ENCODE measurements at regions not wholly inside any gene's neighbourhood (a gene's known extent, or its start where the extent isn't known, plus 50 kb on each side); places are given as distances from the start of the nearest gene placed in this dataset.

DNA sequence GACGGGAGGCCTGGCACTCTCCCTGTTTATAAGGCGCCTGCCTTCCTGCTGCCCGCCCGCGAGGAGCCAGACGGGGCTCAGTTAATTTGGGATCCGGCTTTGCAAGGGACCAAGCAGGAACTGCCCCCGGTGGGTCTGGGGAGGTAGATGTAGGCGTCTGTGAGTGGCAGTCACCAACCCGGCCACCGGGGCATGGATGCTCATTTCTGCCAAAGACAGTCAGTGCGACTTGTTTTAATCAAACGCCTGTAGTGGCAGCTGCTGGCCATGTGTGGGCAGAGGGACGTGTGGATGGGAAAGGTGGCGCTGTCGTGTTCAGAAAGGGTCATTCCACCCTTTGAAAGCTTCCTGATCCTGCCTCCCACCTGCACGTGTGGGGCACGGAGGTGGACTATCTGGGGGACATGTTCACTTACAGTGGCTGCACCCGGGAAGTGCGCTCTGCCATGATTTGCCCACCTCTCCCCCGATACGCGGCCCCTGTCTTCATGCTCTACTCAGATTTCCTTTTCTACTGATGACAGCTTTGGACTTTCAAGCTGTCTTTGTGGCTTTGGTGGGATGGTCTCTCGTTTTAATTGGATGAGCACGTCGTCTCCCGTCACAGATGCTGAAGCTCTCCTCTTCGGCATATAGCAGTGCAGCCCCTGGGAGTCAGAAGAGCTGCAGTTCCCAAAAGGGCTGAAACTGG lies 60.3 kb upstream of the CIBAR2 start (continued):
- TF ChIP-seq, protein P1, sequence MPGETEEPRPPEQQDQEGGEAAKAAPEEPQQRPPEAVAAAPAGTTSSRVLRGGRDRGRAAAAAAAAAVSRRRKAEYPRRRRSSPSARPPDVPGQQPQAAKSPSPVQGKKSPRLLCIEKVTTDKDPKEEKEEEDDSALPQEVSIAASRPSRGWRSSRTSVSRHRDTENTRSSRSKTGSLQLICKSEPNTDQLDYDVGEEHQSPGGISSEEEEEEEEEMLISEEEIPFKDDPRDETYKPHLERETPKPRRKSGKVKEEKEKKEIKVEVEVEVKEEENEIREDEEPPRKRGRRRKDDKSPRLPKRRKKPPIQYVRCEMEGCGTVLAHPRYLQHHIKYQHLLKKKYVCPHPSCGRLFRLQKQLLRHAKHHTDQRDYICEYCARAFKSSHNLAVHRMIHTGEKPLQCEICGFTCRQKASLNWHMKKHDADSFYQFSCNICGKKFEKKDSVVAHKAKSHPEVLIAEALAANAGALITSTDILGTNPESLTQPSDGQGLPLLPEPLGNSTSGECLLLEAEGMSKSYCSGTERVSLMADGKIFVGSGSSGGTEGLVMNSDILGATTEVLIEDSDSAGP (CRISPR knock-in tag; IDR thresholded peaks at IDR 0.05; ENCODE audit: borderline replicate concordance): peak; percentile 59; the same call in 1 of the 2 replicates
- TF ChIP-seq ELF4 (CRISPR knock-in tag; IDR thresholded peaks at IDR 0.05; ENCODE audit: borderline replicate concordance): no peak
- TF ChIP-seq, protein P2, sequence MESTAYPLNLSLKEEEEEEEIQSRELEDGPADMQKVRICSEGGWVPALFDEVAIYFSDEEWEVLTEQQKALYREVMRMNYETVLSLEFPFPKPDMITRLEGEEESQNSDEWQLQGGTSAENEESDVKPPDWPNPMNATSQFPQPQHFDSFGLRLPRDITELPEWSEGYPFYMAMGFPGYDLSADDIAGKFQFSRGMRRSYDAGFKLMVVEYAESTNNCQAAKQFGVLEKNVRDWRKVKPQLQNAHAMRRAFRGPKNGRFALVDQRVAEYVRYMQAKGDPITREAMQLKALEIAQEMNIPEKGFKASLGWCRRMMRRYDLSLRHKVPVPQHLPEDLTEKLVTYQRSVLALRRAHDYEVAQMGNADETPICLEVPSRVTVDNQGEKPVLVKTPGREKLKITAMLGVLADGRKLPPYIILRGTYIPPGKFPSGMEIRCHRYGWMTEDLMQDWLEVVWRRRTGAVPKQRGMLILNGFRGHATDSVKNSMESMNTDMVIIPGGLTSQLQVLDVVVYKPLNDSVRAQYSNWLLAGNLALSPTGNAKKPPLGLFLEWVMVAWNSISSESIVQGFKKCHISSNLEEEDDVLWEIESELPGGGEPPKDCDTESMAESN (CRISPR knock-in tag; conservative IDR thresholded peaks at IDR 0.05): peak; percentile 48; the same call in 1 of the 2 replicates
- TF ChIP-seq, protein P3, sequence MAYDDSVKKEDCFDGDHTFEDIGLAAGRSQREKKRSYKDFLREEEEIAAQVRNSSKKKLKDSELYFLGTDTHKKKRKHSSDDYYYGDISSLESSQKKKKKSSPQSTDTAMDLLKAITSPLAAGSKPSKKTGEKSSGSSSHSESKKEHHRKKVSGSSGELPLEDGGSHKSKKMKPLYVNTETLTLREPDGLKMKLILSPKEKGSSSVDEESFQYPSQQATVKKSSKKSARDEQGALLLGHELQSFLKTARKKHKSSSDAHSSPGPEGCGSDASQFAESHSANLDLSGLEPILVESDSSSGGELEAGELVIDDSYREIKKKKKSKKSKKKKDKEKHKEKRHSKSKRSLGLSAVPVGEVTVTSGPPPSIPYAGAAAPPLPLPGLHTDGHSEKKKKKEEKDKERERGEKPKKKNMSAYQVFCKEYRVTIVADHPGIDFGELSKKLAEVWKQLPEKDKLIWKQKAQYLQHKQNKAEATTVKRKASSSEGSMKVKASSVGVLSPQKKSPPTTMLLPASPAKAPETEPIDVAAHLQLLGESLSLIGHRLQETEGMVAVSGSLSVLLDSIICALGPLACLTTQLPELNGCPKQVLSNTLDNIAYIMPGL (CRISPR knock-in tag; IDR thresholded peaks at IDR 0.05; ENCODE audit: borderline replicate concordance in 1 of 2, low read depth in 1 of 2): peak; percentile 68 to 77; a peak in 2 of 4 replicates
- TF ChIP-seq, protein P4, sequence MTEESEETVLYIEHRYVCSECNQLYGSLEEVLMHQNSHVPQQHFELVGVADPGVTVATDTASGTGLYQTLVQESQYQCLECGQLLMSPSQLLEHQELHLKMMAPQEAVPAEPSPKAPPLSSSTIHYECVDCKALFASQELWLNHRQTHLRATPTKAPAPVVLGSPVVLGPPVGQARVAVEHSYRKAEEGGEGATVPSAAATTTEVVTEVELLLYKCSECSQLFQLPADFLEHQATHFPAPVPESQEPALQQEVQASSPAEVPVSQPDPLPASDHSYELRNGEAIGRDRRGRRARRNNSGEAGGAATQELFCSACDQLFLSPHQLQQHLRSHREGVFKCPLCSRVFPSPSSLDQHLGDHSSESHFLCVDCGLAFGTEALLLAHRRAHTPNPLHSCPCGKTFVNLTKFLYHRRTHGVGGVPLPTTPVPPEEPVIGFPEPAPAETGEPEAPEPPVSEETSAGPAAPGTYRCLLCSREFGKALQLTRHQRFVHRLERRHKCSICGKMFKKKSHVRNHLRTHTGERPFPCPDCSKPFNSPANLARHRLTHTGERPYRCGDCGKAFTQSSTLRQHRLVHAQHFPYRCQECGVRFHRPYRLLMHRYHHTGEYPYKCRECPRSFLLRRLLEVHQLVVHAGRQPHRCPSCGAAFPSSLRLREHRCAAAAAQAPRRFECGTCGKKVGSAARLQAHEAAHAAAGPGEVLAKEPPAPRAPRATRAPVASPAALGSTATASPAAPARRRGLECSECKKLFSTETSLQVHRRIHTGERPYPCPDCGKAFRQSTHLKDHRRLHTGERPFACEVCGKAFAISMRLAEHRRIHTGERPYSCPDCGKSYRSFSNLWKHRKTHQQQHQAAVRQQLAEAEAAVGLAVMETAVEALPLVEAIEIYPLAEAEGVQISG (CRISPR knock-in tag; IDR thresholded peaks at IDR 0.05): peak; percentile 60; the same call in 1 of the 2 replicates
- TF ChIP-seq, protein P5, sequence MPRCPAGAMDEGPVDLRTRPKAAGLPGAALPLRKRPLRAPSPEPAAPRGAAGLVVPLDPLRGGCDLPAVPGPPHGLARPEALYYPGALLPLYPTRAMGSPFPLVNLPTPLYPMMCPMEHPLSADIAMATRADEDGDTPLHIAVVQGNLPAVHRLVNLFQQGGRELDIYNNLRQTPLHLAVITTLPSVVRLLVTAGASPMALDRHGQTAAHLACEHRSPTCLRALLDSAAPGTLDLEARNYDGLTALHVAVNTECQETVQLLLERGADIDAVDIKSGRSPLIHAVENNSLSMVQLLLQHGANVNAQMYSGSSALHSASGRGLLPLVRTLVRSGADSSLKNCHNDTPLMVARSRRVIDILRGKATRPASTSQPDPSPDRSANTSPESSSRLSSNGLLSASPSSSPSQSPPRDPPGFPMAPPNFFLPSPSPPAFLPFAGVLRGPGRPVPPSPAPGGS (CRISPR knock-in tag; IDR thresholded peaks at IDR 0.05): no peak
- TF ChIP-seq KLF13 (CRISPR knock-in tag; IDR thresholded peaks at IDR 0.05): 0 out of 2 replicates have a peak, but pooled peaks have one; percentile 61
- TF ChIP-seq RBAK (CRISPR knock-in tag; IDR thresholded peaks at IDR 0.05): no peak
- TF ChIP-seq GPN1 (CRISPR knock-in tag; IDR thresholded peaks at IDR 0.05; ENCODE audit: borderline replicate concordance): 0 out of 2 replicates have a peak, but pooled peaks have one; percentile 47
- peak; percentile 10; the same call in 1 of the 2 replicates for TF ChIP-seq NR2F2 (IDR thresholded peaks at IDR 0.05; ENCODE audit: borderline replicate concordance, low read depth)
- no peak for TF ChIP-seq SP1 (IDR thresholded peaks at IDR 0.05)
- no peak for TF ChIP-seq SP1 (CRISPR knock-in tag; IDR thresholded peaks at IDR 0.05)
- TF ChIP-seq, protein P6, sequence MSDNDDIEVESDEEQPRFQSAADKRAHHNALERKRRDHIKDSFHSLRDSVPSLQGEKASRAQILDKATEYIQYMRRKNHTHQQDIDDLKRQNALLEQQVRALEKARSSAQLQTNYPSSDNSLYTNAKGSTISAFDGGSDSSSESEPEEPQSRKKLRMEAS (IDR thresholded peaks at IDR 0.05): peak; percentile 85
- peak; percentile 35; the same call in 1 of the 2 replicates for TF ChIP-seq MIER3 (CRISPR knock-in tag; IDR thresholded peaks at IDR 0.05; ENCODE audit: borderline replicate concordance)
- TF ChIP-seq PRPF4 (IDR thresholded peaks at IDR 0.05; ENCODE audit: low read depth, low read length, poor library complexity, severe bottlenecking): no peak
- TF ChIP-seq KDM1A (CRISPR knock-in tag; IDR thresholded peaks at IDR 0.05): peak; percentile 55; the same call in 1 of the 2 replicates
- 0 out of 2 replicates have a peak, but pooled peaks have one; percentile 23 for TF ChIP-seq ZSCAN29 (CRISPR knock-in tag; conservative IDR thresholded peaks at IDR 0.05)
- TF ChIP-seq HNRNPL (IDR thresholded peaks at IDR 0.05; ENCODE audit: low read depth, low read length): 0 out of 2 replicates have a peak, but pooled peaks have one; percentile 65
- TF ChIP-seq TCF12 (IDR thresholded peaks at IDR 0.05): no peak
- TF ChIP-seq TCF12 (CRISPR knock-in tag; IDR thresholded peaks at IDR 0.05): no peak
